Mammary epithelial cell (primary cell): ENCODE measurements at regions not wholly inside any gene's neighbourhood (a gene's known extent, or its start where the extent isn't known, plus 50 kb on each side); places are given as distances from the start of the nearest gene placed in this dataset.

ENCODE experiments used
- CTCF ChIP-seq, 2 donors: IDR thresholded peaks in 1 of 2; conservative IDR thresholded peaks in 1 of 2; 2 replicates each; pipeline ENCODE4 v1.5.1; 2011 to 2012; ENCODE audit warnings: inconsistent platforms in 2 of 2, low read length in 2 of 2, mild to moderate bottlenecking in 2 of 2, control low read depth in 1 of 2, low read depth in 1 of 2; ENCODE audit not compliant: insufficient read depth in 1 of 2; ENCODE audit errors: extremely low read depth in 1 of 2
- EZH2 ChIP-seq: IDR thresholded peaks from 2 replicates; pipeline ENCODE4 v1.6.1; 2012; ENCODE audit warnings: low read length, inconsistent platforms, borderline replicate concordance

GRCh38 chr2:37846207-37846606 is 78.9 kb upstream of the RMDN2 start:
- TF ChIP-seq CTCF (conservative IDR thresholded peaks at IDR 0.05 in 1 of 2, IDR thresholded peaks at IDR 0.05 in 1 of 2; ENCODE audit: extremely low read depth in 1 of 2, insufficient read depth in 1 of 2, low read depth in 1 of 2, low read length in 2 of 2) (no peak), EZH2 (no peak)
